ENCODE measurements at regions not wholly inside any gene's neighbourhood (a gene's known extent, or its start where the extent isn't known, plus 50 kb on each side); places are given as distances from the start of the nearest gene placed in this dataset.

DNA sequence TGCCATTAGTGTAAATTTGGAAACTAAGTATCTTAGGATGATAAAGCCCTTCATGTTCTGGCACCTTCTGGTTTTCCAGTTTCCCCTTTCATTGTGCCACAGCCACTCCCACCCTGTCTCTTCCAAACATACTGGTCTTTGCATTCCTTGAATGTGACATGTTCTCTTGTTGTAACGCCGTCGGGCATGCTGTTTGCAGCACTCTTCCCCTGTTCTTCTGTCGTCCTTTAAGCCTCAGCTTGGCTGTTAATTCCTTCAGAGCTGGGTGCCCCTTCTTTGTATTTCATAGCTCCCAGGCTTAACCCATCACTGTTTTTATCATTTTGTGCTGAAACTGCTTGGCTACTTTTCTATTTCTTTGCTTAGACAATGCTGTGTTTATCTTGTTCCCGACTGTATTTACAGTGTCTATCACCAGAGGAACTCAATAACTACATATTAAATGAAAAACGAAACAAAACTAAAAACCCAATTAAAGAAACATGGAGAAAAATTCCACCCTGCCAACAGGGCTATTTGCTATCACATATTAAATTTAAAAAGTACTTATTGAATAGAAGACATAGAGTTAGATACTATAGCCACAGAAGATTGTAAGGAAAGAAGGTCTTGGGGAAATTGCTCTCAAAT lies 95.4 kb upstream of the KCNAB1 start:
- Histone ChIP-seq H3K36me3 (ENCODE audit: control insufficient read depth in 2 of 3, insufficient read depth in 3 of 3, low read length in 3 of 3) (no peaks in the 10 kb centered on the region), H3K4me3 (ENCODE audit: low read length in 3 of 3) (no peak overlapping the region), H3K27me3 (ENCODE audit: control insufficient read depth, insufficient read depth, low read length) (no peaks in the 10 kb centered on the region), H3K9me3 (ENCODE audit: control insufficient read depth in 2 of 3, insufficient read depth in 1 of 3, low read length in 3 of 3) (no peaks in the 10 kb centered on the region), H3K9ac (ENCODE audit: low read length in 3 of 3) (no peak overlapping the region), H3K27ac (ENCODE audit: low read depth in 2 of 2, low read length in 2 of 2) (no peak overlapping the region), H3K4me1 (ENCODE audit: control insufficient read depth in 2 of 3, insufficient read depth in 2 of 3, low read depth in 1 of 3, low read length in 3 of 3) (no peaks in the 10 kb centered on the region)
- TF ChIP-seq, protein P1, sequence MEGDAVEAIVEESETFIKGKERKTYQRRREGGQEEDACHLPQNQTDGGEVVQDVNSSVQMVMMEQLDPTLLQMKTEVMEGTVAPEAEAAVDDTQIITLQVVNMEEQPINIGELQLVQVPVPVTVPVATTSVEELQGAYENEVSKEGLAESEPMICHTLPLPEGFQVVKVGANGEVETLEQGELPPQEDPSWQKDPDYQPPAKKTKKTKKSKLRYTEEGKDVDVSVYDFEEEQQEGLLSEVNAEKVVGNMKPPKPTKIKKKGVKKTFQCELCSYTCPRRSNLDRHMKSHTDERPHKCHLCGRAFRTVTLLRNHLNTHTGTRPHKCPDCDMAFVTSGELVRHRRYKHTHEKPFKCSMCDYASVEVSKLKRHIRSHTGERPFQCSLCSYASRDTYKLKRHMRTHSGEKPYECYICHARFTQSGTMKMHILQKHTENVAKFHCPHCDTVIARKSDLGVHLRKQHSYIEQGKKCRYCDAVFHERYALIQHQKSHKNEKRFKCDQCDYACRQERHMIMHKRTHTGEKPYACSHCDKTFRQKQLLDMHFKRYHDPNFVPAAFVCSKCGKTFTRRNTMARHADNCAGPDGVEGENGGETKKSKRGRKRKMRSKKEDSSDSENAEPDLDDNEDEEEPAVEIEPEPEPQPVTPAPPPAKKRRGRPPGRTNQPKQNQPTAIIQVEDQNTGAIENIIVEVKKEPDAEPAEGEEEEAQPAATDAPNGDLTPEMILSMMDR (IDR thresholded peaks at IDR 0.05; ENCODE audit: borderline replicate concordance, extremely low read depth, insufficient read depth) = no peak
- FAIRE-seq (no peak), DNase-seq (peak in 1 of 5 donors; percentile 6)
- intact Hi-C loops (cut with DNase I) = no loop called here

DNA sequence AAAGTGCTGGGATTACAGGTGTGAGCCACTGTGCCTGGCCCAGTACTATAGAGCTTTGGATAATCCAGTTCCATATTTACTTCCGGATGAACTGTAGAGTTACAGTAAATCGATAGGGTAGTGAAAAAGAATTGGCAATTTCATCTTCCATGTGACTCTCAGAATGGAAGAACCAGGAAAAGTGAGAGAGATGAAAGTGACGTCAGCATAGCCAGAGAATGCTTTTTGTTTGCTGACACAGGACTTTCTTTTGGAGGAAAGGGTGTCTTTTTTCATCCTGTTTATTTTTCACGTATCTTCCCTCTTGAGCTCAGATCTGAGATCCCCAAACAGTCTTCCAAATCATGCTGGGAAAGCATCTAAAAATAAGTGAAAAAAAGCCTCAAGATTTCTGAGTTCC lies 91.2 kb upstream of the KCNAB1 start:
- TF ChIP-seq, protein P1 (IDR thresholded peaks at IDR 0.05; ENCODE audit: borderline replicate concordance, extremely low read depth, insufficient read depth) = no peak

DNA sequence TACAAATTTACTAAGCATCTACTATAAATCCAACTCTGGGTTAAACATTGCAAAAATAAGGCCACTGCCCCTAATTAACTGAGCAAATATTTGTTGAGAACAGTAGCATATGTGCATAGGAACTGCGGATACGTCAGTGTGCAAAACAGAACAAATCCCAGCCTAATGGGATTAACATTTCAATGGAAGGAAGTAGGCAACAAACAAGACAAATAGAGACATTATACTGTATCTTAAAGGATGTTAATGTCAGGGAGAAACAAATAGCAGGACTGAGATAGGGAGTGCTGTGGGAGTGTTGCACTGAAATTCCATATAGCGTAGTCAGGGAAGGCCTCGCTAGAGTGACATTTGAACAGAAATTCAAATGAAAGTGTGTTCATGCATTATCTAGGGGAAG lies 89.7 kb upstream of the KCNAB1 start:
- Histone ChIP-seq H3K27me3 (ENCODE audit: control insufficient read depth, insufficient read depth, low read length) (no peaks in the 10 kb centered on the region), H3K9me3 (ENCODE audit: control insufficient read depth in 2 of 3, insufficient read depth in 1 of 3, low read length in 3 of 3) (no peaks in the 10 kb centered on the region), H3K4me1 (ENCODE audit: control insufficient read depth in 2 of 3, insufficient read depth in 2 of 3, low read depth in 1 of 3, low read length in 3 of 3) (no peaks in the 10 kb centered on the region), H3K27ac (ENCODE audit: low read depth in 2 of 2, low read length in 2 of 2) (no peak overlapping the region), H3K4me3 (ENCODE audit: low read length in 3 of 3) (no peak overlapping the region), H3K9ac (ENCODE audit: low read length in 3 of 3) (no peak overlapping the region), H3K36me3 (ENCODE audit: control insufficient read depth in 2 of 3, insufficient read depth in 3 of 3, low read length in 3 of 3) (no peaks in the 10 kb centered on the region)
- DNase-seq (no peak), FAIRE-seq (no peak)
- TF ChIP-seq, protein P1 (IDR thresholded peaks at IDR 0.05; ENCODE audit: borderline replicate concordance, extremely low read depth, insufficient read depth) = no peak
- intact Hi-C loops (cut with DNase I) = no loop called here

More for the DNA sequence above, 91.2 kb upstream of the KCNAB1 start:
- H3K9me3 ChIP-seq (ENCODE audit: control insufficient read depth in 2 of 3, insufficient read depth in 1 of 3, low read length in 3 of 3) = no peaks in the 10 kb centered on the region
- H3K4me1 ChIP-seq (ENCODE audit: control insufficient read depth in 2 of 3, insufficient read depth in 2 of 3, low read depth in 1 of 3, low read length in 3 of 3) = no peaks in the 10 kb centered on the region
- H3K36me3 ChIP-seq (ENCODE audit: control insufficient read depth in 2 of 3, insufficient read depth in 3 of 3, low read length in 3 of 3) = no peaks in the 10 kb centered on the region
- DNase-seq (no peak), FAIRE-seq (no peak)
- intact Hi-C loops (cut with DNase I) = no loop called here
- H3K4me3 ChIP-seq (ENCODE audit: low read length in 3 of 3) = no peak overlapping the region
- H3K27ac ChIP-seq (ENCODE audit: low read depth in 2 of 2, low read length in 2 of 2) = no peak overlapping the region
- H3K9ac ChIP-seq (ENCODE audit: low read length in 3 of 3) = no peak overlapping the region
- no peaks in the 10 kb centered on the region for H3K27me3 ChIP-seq (ENCODE audit: control insufficient read depth, insufficient read depth, low read length)

DNA sequence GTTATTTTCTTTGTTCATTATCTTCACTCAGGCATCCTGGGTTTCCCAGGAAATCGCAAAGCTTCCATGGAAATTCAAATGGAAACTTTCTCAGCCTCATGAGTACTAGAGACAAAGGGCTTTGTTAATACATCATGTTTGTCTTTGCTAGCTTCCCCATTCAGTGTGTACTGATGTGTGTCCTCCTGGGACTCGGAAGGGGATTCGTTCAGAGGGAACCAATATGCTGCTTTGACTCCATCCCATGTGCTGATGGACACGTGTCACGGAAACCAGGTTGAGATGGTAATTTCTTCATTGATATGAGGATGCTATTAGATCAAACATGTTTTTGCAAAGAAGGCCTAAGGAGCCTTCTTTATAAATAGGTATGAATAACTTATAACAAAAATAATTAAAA lies 87.0 kb upstream of the KCNAB1 start:
- intact Hi-C loops (cut with DNase I) = no loop called here

More for the DNA sequence above, 87.0 kb upstream of the KCNAB1 start:
- H3K27me3 ChIP-seq (ENCODE audit: control insufficient read depth, insufficient read depth, low read length) = no peaks in the 10 kb centered on the region
- no peaks in the 10 kb centered on the region for H3K9me3 ChIP-seq (ENCODE audit: control insufficient read depth in 2 of 3, insufficient read depth in 1 of 3, low read length in 3 of 3)
- DNase-seq = no peak
- FAIRE-seq = no peak
- no peak overlapping the region for H3K9ac ChIP-seq (ENCODE audit: low read length in 3 of 3)
- H3K4me3 ChIP-seq (ENCODE audit: low read length in 3 of 3) = no peak overlapping the region
- no peak overlapping the region for H3K27ac ChIP-seq (ENCODE audit: low read depth in 2 of 2, low read length in 2 of 2)
- TF ChIP-seq, protein P1 (IDR thresholded peaks at IDR 0.05; ENCODE audit: borderline replicate concordance, extremely low read depth, insufficient read depth) = no peak
- H3K36me3 ChIP-seq (ENCODE audit: control insufficient read depth in 2 of 3, insufficient read depth in 3 of 3, low read length in 3 of 3) = no peaks in the 10 kb centered on the region
- no peaks in the 10 kb centered on the region for H3K4me1 ChIP-seq (ENCODE audit: control insufficient read depth in 2 of 3, insufficient read depth in 2 of 3, low read depth in 1 of 3, low read length in 3 of 3)
